Activated T-cell treated with anti-CD3 and anti-CD28 coated beads for 48 hours (primary cell): ENCODE measurements at regions not wholly inside any gene's neighbourhood (a gene's known extent, or its start where the extent isn't known, plus 50 kb on each side); places are given as distances from the start of the nearest gene placed in this dataset.

Experiments
- DNase-seq: peaks from one replicate; pipeline ENCODE4 v3.0.0-alpha.2; 2020; ENCODE audit warnings: low read depth

GRCh38 chr1:218938259-218938658, 235.4 kb upstream of the LYPLAL1 start:
- DNase-seq: no peak

GRCh38 chr1:218939095-218939494, 234.6 kb upstream of the LYPLAL1 start:
- no peak for DNase-seq

DNA sequence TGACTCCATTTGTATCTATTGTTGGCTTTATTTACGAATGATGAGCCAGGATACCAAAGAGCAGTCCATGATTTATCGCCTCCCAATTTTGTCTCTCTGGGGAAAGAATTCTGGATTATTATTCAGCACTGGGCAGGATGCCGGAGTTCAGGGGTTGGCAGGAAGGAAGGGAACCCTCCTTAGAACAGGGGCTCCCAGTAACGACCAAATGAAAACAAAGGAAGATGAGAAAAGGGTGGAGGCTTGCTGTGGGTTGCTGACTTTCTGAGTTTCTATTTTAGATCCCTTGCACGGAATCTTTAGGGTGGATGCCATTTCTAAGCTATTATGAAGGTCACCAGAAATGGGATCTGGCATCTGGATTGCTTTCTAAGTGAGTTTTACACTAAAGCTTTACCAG, 231.2 kb upstream of the LYPLAL1 start:
- DNase-seq: no peak

DNA sequence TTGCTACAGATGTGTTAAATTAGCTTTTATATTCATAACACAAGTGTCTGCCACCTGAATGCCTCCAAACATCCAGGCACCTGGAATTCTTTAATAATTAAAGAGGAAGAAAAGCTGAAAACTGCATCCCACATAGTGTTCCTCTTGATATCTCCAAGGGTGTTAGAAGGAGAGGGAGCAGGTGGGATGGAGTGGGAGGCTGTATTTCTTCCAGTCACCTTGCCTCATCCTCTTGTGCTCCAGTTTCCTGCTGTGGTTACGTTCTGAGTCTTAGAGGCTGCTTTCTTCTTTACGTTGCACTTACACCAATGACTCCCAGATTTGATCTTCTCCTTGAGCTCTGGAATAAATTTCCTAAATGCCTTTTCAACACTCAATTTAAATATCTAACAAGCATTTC, 230.3 kb upstream of the LYPLAL1 start:
- DNase-seq: no peak

- no peak for DNase-seq
Observed at GRCh38 chr1:218945050-218945449, 228.6 kb upstream of the LYPLAL1 start.

- no peak for DNase-seq
Observed at GRCh38 chr1:218946147-218946546, 227.5 kb upstream of the LYPLAL1 start.

GRCh38 chr1:218948446-218948845, 225.2 kb upstream of the LYPLAL1 start:
- no peak for DNase-seq

DNA sequence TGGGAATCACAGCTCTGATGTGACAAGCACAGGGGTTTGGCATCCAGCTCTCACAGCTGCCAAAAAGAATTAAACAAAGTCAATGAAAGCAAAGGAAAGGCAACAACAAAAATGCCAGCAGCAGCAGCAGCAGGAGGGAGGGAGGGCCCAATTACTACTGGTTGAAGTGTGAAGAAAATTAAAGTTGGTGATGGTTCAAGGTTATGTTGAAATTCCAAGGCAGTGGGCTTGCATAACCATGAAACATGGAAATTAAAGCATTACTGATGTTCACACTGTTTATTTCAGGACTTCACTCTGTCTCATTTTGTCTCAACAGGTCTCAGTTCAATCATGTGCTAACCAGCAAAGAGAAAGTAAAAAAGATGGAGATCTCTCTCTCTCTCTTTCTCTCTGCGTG, 220.3 kb upstream of the LYPLAL1 start:
- no peak for DNase-seq

DNA sequence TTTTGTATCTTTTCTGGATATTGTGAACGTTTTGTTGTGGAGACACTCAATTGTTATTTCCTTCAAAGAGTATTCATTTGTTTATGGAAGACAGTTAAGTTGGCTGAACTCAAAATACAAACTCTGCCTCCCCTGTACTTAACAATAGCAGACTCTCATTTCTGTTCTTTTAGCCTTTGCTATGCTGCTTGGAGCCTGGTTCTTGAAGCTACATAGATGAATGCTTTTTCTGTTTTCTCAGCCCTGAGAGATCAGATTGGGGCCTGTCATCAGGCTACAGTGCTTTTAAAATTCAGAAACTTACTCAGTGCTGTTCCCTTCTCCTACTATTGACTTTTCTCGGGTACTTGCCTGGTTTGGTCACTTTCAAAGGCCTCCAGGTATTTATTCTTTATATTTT, 215.7 kb upstream of the LYPLAL1 start:
- DNase-seq: no peak

DNA sequence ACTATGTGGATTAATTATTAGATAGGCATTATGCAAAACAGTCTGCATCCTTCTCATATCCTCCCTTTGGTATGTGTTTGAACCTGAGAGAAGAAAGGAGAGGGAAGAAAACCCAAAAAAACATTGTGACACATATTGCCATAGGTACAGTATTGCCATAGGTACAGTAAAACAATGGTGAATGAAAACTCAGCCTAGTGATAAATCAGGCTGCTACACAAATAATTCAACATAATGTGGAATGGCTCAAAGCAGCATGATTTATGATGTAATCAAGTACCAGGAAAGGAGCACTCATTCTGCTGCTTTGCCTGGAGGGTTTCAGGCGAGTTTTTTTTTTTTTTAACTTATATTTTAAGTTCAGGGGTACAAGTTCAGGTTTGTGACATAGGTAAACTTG, 213.9 kb upstream of the LYPLAL1 start:
- DNase-seq: no peak

GRCh38 chr1:218964471-218965185, 209.1 kb upstream of the LYPLAL1 start:
- DNase-seq: no peak

GRCh38 chr1:218965821-218966220, 207.9 kb upstream of the LYPLAL1 start:
- no peak for DNase-seq

DNA sequence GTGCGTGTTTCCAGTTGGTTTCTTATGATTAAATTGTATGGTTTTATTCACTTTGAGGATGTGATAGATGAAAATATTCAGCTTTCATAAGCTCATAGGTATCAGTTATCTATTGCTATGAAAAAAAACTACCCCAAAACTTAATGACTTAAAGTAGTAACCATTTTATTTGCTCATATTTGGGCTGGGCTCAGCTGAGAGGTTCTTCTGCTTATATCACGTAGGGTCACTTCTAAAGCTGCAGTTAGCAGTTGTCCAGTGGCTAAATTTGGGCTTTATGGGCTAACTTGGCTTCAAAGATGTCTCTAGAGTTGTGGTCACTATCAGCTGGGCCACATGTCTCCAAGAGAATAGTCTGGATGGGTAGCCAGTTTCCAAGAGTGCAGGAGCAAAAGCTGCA, 206.4 kb upstream of the LYPLAL1 start:
- no peak for DNase-seq

GRCh38 chr1:218967836-218968235, 205.8 kb upstream of the LYPLAL1 start:
- DNase-seq: no peak

DNA sequence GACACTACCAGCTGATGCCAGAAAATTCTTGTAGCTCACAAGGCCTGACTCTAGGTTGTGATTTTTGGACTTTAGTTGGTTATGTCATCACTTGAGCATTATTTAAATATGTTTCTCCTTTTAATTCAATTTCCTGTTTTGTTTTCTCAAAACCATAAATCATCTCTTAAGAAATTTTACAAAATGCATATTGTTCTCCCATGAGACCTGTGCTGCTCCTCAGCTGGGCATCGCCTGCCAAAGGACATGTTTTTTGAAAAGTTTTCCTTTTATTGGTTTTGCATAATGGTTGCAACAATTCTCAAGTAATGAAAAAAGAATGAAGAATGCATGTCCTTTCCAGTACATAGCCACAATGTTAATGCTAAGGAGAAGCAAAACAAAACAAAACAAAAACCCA, 204.7 kb upstream of the LYPLAL1 start:
- DNase-seq: no peak

GRCh38 chr1:218970397-218970990, 203.2 kb upstream of the LYPLAL1 start:
- no peak for DNase-seq

GRCh38 chr1:218971156-218971555, 202.5 kb upstream of the LYPLAL1 start:
- no peak for DNase-seq

GRCh38 chr1:218980881-218981280, 192.8 kb upstream of the LYPLAL1 start:
- DNase-seq: no peak

DNA sequence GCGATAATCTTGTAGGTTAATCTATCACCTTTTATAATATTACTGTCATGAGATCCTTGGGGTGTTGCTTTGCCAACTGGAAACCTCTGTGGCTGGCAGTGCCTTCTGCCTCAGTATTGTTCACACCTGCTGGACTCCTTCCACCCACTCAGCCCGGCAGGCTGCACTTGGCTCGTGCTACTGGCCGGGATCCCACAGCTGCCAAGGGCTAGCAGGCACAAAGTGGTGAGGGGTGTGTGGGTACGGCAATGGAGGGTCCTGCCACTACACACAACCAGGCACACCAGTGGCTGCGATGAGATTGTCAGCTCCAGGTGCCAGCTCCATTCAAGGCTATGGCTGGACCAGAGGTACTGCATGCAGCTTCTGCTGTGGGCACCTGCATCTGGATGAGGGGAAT, 191.2 kb upstream of the LYPLAL1 start:
- no peak for DNase-seq

GRCh38 chr1:218983433-218983832, 190.2 kb upstream of the LYPLAL1 start:
- no peak for DNase-seq

DNA sequence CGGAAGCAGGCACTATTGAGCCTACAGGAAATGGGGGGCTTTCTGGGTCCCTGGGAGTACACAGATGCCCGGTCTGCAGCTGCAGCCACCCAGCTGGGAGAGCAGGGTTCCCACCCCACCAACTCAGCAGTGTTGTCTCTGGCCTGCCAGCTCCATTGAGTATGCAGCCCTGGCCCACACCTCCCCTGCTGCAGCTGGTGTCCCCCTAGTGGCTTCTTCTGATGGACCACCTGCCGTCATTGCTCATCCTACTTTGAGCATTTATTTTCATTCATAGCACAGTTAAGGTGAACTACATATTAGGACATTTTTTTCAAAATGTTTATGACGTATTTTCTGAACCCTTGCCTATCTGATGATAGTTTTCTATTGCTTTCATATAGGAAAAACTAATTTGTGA, 189.8 kb upstream of the LYPLAL1 start:
- DNase-seq: no peak

- no peak for DNase-seq
Observed at GRCh38 chr1:218985424-218985984, 188.2 kb upstream of the LYPLAL1 start.

DNA sequence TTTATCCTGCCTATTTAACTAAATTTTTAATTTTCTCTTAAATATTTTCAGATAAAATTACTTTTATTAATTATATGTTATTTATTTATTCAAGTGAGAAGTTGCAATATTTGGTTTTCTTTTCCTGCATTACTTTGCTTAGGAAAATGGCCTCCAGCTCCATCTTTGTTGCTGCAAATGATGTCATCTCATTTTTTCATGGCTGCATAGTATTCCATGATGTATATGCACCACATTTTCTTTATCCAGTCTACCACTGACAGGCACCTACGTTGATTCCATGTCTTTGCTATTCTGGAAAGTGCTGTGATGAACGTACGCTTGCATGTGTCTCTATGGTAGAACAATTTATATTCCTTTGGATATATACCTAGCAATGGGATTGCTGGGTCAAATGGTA, 186.9 kb upstream of the LYPLAL1 start:
- no peak for DNase-seq

GRCh38 chr1:218990019-218990418, 183.7 kb upstream of the LYPLAL1 start:
- DNase-seq: no peak
